Psoas muscle (tissue), 7 donors: ENCODE measurements at regions not wholly inside any gene's neighbourhood (a gene's known extent, or its start where the extent isn't known, plus 50 kb on each side); places are given as distances from the start of the nearest gene placed in this dataset.

Experiments used
- ATAC-seq, 4 donors: fragments of 200-7000 bp; cut with Tn5 transposase; one replicate each; pipeline ENCODE4 v1.9.1; 2020; ENCODE audit warnings: moderate library complexity in 3 of 4, mild to moderate bottlenecking in 2 of 4
- DNase-seq, 2 donors: peaks; one replicate each; pipeline ENCODE4 v3.0.0-alpha.2; 2020
- H3K27ac ChIP-seq: fragments of 200-600 bp; one replicate; pipeline ENCODE4 v1.8.0; 2022
- H3K27me3 ChIP-seq, 3 donors: fragments of 200-600 bp in 1 of 3; one replicate each; pipeline versions ENCODE4 v1.6.1 to v1.8.0; 2013 to 2022; ENCODE audit warnings: low read length in 2 of 3, mild to moderate bottlenecking in 2 of 3, moderate library complexity in 1 of 3; ENCODE audit not compliant: insufficient read depth in 3 of 3
- H3K36me3 ChIP-seq, 2 donors: fragments of 200-600 bp in 1 of 2; one replicate each; pipeline versions ENCODE4 v1.6.1 to v1.8.0; 2013 to 2022; ENCODE audit warnings: low read depth in 1 of 2, mild to moderate bottlenecking in 1 of 2, moderate library complexity in 1 of 2; ENCODE audit not compliant: insufficient read depth in 1 of 2
- H3K4me1 ChIP-seq: fragments of 200-600 bp; one replicate; pipeline ENCODE4 v1.8.0; 2022
- H3K4me3 ChIP-seq: fragments of 200-600 bp; one replicate; pipeline ENCODE4 v1.8.0; 2022; ENCODE audit warnings: mild to moderate bottlenecking
- H3K9me3 ChIP-seq: fragments of 200-600 bp; one replicate; pipeline ENCODE4 v1.8.0; 2022
- CTCF ChIP-seq: fragments of 200-600 bp; IDR thresholded peaks from one replicate; pipeline ENCODE4 v1.8.0; 2022; ENCODE audit warnings: antibody characterized with exemption
- WGBS, 3 donors: extraction: QIAGEN DNeasy Blood & Tissue Kit; methylation state at CpG; one replicate each; pipeline versions ENCODE4 v1.1.6 to v1.1.7; 2013; 5-methylcytosine and 5-hydroxymethylcytosine counted together
- intact Hi-C, 2 donors: fragments of 100-400 bp; cut with DNase I; formaldehyde crosslinking; loops; one replicate each; pipeline versions ENCODE4 v1.11.0 to v1.14.2; 2022
- donor health status: healthy with polysubstance abuse.
- donor health status: DM: no; HTN: no; CAD: no; lungs with moderate emphysema.
- donor health status: Bipolar disorder and iron deficiency.
- donor health status: healthy.
- donor health status: DM: yes; HTN: yes; CAD: no.
- donor health status: DM: no; HTN: no; CAD: no.
- donor health status: DM: yes; HTN: yes; CAD: no.

GRCh38 chr3:31092748-31093589 is 198.5 kb upstream of the GADL1 start:
- no peaks in the 10 kb centered on the region for H3K4me1 ChIP-seq
- H3K27ac ChIP-seq: peak overlapping the region; percentile 43
- no peaks in the 10 kb centered on the region for H3K9me3 ChIP-seq
- intact Hi-C loops: loop anchor here in 1 of 2 donors (5.0 kb wide), 1 partner anchor 51 kb away; no protein-coding TSS in a partner anchor
- no peak overlapping the region for H3K4me3 ChIP-seq
- peak in 1 of 2 donors; percentile 31 for DNase-seq
- TF ChIP-seq CTCF: no peak
- H3K36me3 ChIP-seq: no peaks in the 10 kb centered on the region
- no peaks in the 10 kb centered on the region for H3K27me3 ChIP-seq
- 12 to 17% (median 15%) methylated on average over 6 of the region's 6 CpGs for WGBS, 3 donors
- peak; percentile 80 to 91 (median 85) for ATAC-seq

DNA sequence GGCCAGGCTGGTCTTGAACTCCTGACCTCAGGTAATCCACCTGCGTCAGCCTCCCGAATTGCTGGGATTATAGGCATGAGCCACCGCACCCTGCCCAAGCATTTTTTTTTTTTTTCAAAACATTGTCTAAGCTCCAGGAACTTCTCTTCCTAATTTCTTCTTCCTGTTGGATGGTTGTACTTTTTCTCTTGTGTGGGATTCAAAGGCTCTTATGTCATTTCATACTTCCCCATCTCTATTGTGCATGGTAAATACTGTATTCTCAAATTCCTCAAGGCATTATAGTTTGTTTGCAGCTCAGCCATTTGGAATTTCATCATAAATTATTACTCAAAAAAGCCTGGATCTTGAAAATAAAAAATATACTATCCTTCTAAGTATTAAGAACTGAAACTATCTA is 199.1 kb upstream of the GADL1 start:
- Histone ChIP-seq H3K36me3 (no peaks in the 10 kb centered on the region), H3K4me1 (no peaks in the 10 kb centered on the region), H3K9me3 (no peaks in the 10 kb centered on the region), H3K27me3 (no peaks in the 10 kb centered on the region), H3K27ac (no peak overlapping the region), H3K4me3 (no peak overlapping the region)
- intact Hi-C loops: loop anchor here in 1 of 2 donors (5.0 kb wide), 1 partner anchor 51 kb away; no protein-coding TSS in a partner anchor
- DNase-seq: no peak
- no peak for ATAC-seq
- 19 to 36% (median 22%) methylated on average over 3 of the region's 3 CpGs for WGBS, 3 donors
- no peak for TF ChIP-seq CTCF

GRCh38 chr3:31094048-31094447 is 199.6 kb upstream of the GADL1 start:
- Histone ChIP-seq H3K27ac (no peak overlapping the region), H3K36me3 (no peaks in the 10 kb centered on the region), H3K27me3 (no peaks in the 10 kb centered on the region), H3K4me1 (no peaks in the 10 kb centered on the region), H3K9me3 (no peaks in the 10 kb centered on the region), H3K4me3 (no peak overlapping the region)
- intact Hi-C loops: loop anchor here in 1 of 2 donors (5.0 kb wide), 1 partner anchor 52 kb away; no protein-coding TSS in a partner anchor
- ATAC-seq (no peak), DNase-seq (no peak)
- WGBS, 3 donors: 41 to 81% (median 47%) methylated on average over 4 of the region's 4 CpGs
- no peak for TF ChIP-seq CTCF

DNA sequence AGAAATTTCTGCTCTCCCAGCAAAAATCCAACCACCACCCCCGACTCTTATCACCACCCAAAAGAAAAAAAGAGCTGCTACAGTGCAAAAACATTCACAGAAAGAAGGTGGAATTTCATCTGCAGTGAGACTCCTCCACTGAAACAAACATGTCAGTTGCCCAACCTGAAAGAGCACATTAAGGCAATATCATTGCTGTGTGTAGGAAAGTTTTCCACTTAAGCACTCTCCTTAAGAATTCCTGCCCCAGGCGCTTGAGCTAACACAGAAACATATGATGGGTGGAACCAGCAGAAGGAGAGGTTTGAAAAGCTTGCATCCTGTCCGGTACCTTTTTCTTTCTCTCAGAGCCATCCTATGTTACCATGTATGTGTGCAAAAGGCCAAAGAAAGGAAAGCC is 200.8 kb upstream of the GADL1 start:
- DNase-seq (no peak), ATAC-seq (no peak)
- 92 to 98% (median 97%) methylated on average over 3 of the region's 3 CpGs for WGBS, 3 donors
- no peak overlapping the region for H3K4me3 ChIP-seq
- TF ChIP-seq CTCF: no peak
- intact Hi-C loops: no loop called here
- no peaks in the 10 kb centered on the region for H3K36me3 ChIP-seq
- H3K4me1 ChIP-seq: no peaks in the 10 kb centered on the region
- H3K27ac ChIP-seq: no peak overlapping the region
- H3K27me3 ChIP-seq: no peaks in the 10 kb centered on the region
- H3K9me3 ChIP-seq: no peaks in the 10 kb centered on the region
